ENCODE measurements at regions not wholly inside any gene's neighbourhood (a gene's known extent, or its start where the extent isn't known, plus 50 kb on each side); places are given as distances from the start of the nearest gene placed in this dataset.

- CTCF ChIA-PET: no interaction called here
- no peak for TF ChIP-seq CTCF (conservative IDR thresholded peaks at IDR 0.05)
- TF ChIP-seq EZH2 (IDR thresholded peaks at IDR 0.05; ENCODE audit: low read depth): no peak
Observed at GRCh38 chr7:13610372-13610771, 379.1 kb downstream of the ETV1 start.

GRCh38 chr7:13615679-13616078 is 373.8 kb downstream of the ETV1 start:
- Histone ChIP-seq H3K27ac (no peak overlapping the region), H3F3A (ENCODE audit: insufficient read depth, low read depth) (no peaks in the 10 kb centered on the region), H3K9me3 (ENCODE audit: insufficient read depth, low read depth) (no peaks in the 10 kb centered on the region), H3K36me3 (ENCODE audit: low read depth) (no peaks in the 10 kb centered on the region), H3K27me3 (ENCODE audit: insufficient read depth, low read depth) (no peaks in the 10 kb centered on the region), H3K79me2 (ENCODE audit: low read depth) (no peaks in the 10 kb centered on the region), H3K4me2 (no peak overlapping the region), H2AFZ (no peak overlapping the region), H3K4me3 (no peak overlapping the region), H3K9me2 (ENCODE audit: insufficient read depth) (no peaks in the 10 kb centered on the region), H3K4me1 (replicated peaks; ENCODE audit: insufficient read depth) (no peaks in the 10 kb centered on the region), H4K20me1 (ENCODE audit: insufficient read depth) (no peaks in the 10 kb centered on the region)
- CTCF ChIA-PET: no interaction called here
- BruUV-seq (replicated peaks): no TSS peak
- intact Hi-C loops (cut with micrococcal nuclease; ENCODE audit: unreplicated experiment): no loop called here
- POLR2A ChIA-PET (ENCODE audit: unreplicated experiment): no interaction called here
- DNase-seq: no peak
- no peak for TF ChIP-seq CTCF (conservative IDR thresholded peaks at IDR 0.05)

More at GRCh38 chr7:13610372-13610771, 379.1 kb downstream of the ETV1 start:
- H3K9me3 ChIP-seq (ENCODE audit: insufficient read depth, low read depth): no peaks in the 10 kb centered on the region
- H3K27ac ChIP-seq: no peak overlapping the region
- H3K4me1 ChIP-seq (replicated peaks; ENCODE audit: insufficient read depth): no peaks in the 10 kb centered on the region
- no peaks in the 10 kb centered on the region for H3F3A ChIP-seq (ENCODE audit: insufficient read depth, low read depth)
- no peak overlapping the region for H3K4me3 ChIP-seq
- H3K4me2 ChIP-seq: no peak overlapping the region
- intact Hi-C loops (cut with micrococcal nuclease; ENCODE audit: unreplicated experiment): no loop called here
- no peaks in the 10 kb centered on the region for H4K20me1 ChIP-seq (ENCODE audit: insufficient read depth)
- no peak for DNase-seq
- no peaks in the 10 kb centered on the region for H3K9me2 ChIP-seq (ENCODE audit: insufficient read depth)
- BruUV-seq (replicated peaks): no TSS peak
- no peak overlapping the region for H2AFZ ChIP-seq
- H3K27me3 ChIP-seq (ENCODE audit: insufficient read depth, low read depth): no peaks in the 10 kb centered on the region
- H3K79me2 ChIP-seq (ENCODE audit: low read depth): no peaks in the 10 kb centered on the region
- no peaks in the 10 kb centered on the region for H3K36me3 ChIP-seq (ENCODE audit: low read depth)
- POLR2A ChIA-PET (ENCODE audit: unreplicated experiment): no interaction called here

GRCh38 chr7:13627455-13627854 is 362.0 kb downstream of the ETV1 start:
- Histone ChIP-seq H3K79me2 (ENCODE audit: low read depth) (no peaks in the 10 kb centered on the region), H4K20me1 (ENCODE audit: insufficient read depth) (no peaks in the 10 kb centered on the region), H3K9me2 (ENCODE audit: insufficient read depth) (no peaks in the 10 kb centered on the region), H3K4me2 (no peak overlapping the region), H3F3A (ENCODE audit: insufficient read depth, low read depth) (no peaks in the 10 kb centered on the region), H3K36me3 (ENCODE audit: low read depth) (no peaks in the 10 kb centered on the region), H3K4me1 (replicated peaks; ENCODE audit: insufficient read depth) (no peaks in the 10 kb centered on the region), H3K4me3 (no peak overlapping the region), H2AFZ (no peak overlapping the region), H3K27ac (no peak overlapping the region), H3K27me3 (ENCODE audit: insufficient read depth, low read depth) (no peaks in the 10 kb centered on the region), H3K9me3 (ENCODE audit: insufficient read depth, low read depth) (no peaks in the 10 kb centered on the region)
- no peak for TF ChIP-seq EZH2 (IDR thresholded peaks at IDR 0.05; ENCODE audit: low read depth)
- no peak for TF ChIP-seq CTCF (conservative IDR thresholded peaks at IDR 0.05)
- BruUV-seq (replicated peaks): no TSS peak
- intact Hi-C loops (cut with micrococcal nuclease; ENCODE audit: unreplicated experiment): no loop called here
- no peak for DNase-seq
- ChIA-PET POLR2A (ENCODE audit: unreplicated experiment) (no interaction called here), CTCF (no interaction called here)

Measured in PC-9 (cell line).